BLaER1 (cell line): ENCODE measurements at regions not wholly inside any gene's neighbourhood (a gene's known extent, or its start where the extent isn't known, plus 50 kb on each side); places are given as distances from the start of the nearest gene placed in this dataset.

Experiments used
- H3K27ac ChIP-seq: shearing (Covaris generic); formaldehyde crosslinking; 2 replicates; pipeline ENCODE4 v1.8.1; 2022
- H3K27me3 ChIP-seq: shearing (Covaris generic); formaldehyde crosslinking; 2 replicates; pipeline ENCODE4 v1.8.1; 2022
- H3K36me3 ChIP-seq: shearing (Covaris generic); formaldehyde crosslinking; 2 replicates; pipeline ENCODE4 v1.8.1; 2022
- H3K4me1 ChIP-seq: shearing (Covaris generic); formaldehyde crosslinking; 2 replicates; pipeline ENCODE4 v1.8.1; 2022
- H3K4me2 ChIP-seq: shearing (Covaris generic); formaldehyde crosslinking; 2 replicates; pipeline ENCODE4 v1.8.1; 2022
- H3K4me3 ChIP-seq: shearing (Covaris generic); formaldehyde crosslinking; 2 replicates; pipeline ENCODE4 v1.8.1; 2022
- H3K9ac ChIP-seq: shearing (Covaris generic); formaldehyde crosslinking; 2 replicates; pipeline ENCODE4 v1.8.1; 2022
- H3K9me3 ChIP-seq: shearing (Covaris generic); formaldehyde crosslinking; 2 replicates; pipeline ENCODE4 v1.8.1; 2022
- H4K20me1 ChIP-seq: shearing (Covaris generic); formaldehyde crosslinking; 2 replicates; pipeline ENCODE4 v1.8.1; 2022
- Cebpa-rat ChIP-seq: shearing (Covaris generic); IDR thresholded peaks from 2 replicates; pipeline ENCODE4 v1.8.1; 2022

DNA sequence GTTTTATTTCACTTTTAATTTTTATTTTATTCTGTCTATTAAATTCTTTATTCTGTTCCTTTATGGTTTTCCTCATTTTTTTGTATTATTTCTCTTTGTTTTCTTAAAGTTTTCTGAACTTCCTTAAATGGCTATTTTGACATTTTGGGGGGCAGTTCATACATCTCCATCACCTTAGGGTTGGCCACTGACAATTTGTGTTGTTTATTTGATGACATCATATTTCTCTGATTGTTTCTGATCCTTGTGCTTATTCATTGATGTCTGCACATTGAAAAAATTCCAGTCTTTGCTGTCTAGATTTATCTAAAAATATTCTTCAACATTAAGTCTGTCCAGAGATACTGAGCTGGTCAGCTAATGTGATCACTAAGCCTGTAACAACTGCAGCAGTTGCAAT, 379.5 kb upstream of the EYS start:
- no peak for TF ChIP-seq Cebpa-rat
- H3K4me3 ChIP-seq = no peak overlapping the region
- no peak overlapping the region for H3K27ac ChIP-seq
- H3K4me2 ChIP-seq = no peak overlapping the region
- H4K20me1 ChIP-seq = no peaks in the 10 kb centered on the region
- no peaks in the 10 kb centered on the region for H3K27me3 ChIP-seq
- H3K36me3 ChIP-seq = no peaks in the 10 kb centered on the region
- no peaks in the 10 kb centered on the region for H3K4me1 ChIP-seq
- H3K9me3 ChIP-seq = peaks cover 27% of the 10 kb centered on the region
- H3K9ac ChIP-seq = no peak overlapping the region

- no peaks in the 10 kb centered on the region for H3K4me1 ChIP-seq
- no peak overlapping the region for H3K4me2 ChIP-seq
- no peak overlapping the region for H3K27ac ChIP-seq
- H3K27me3 ChIP-seq = no peaks in the 10 kb centered on the region
- H3K9me3 ChIP-seq = peaks cover 27% of the 10 kb centered on the region
- H3K9ac ChIP-seq = no peak overlapping the region
- no peak overlapping the region for H3K4me3 ChIP-seq
- H4K20me1 ChIP-seq = no peaks in the 10 kb centered on the region
- H3K36me3 ChIP-seq = no peaks in the 10 kb centered on the region
- peak; percentile 30; the same call in 1 of the 2 replicates for TF ChIP-seq Cebpa-rat
These were observed 375.9 kb upstream of the EYS start for GRCh38 chr6:66082914-66083313.

DNA sequence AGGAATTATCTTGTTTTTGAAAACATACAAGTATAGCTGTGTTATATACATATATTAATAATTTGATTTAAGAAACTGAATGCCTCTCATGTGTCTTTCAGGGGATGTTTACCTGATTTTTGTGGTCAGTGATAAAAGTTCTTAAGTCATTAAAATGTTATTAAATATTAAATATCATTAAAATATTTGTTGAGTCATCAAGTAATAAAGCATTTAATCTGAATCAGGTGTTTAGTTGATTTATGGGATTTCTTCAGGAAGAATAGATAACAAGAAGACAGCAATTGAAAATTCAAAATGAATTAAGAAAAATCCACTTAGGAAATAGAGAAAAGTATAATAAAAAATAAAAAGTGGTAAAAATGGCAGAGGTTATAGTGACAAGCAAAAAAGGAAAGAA, 361.9 kb upstream of the EYS start:
- no peak overlapping the region for H3K27ac ChIP-seq
- no peaks in the 10 kb centered on the region for H3K9me3 ChIP-seq
- H3K36me3 ChIP-seq = no peaks in the 10 kb centered on the region
- no peak overlapping the region for H3K9ac ChIP-seq
- H3K4me2 ChIP-seq = no peak overlapping the region
- H3K4me3 ChIP-seq = no peak overlapping the region
- no peaks in the 10 kb centered on the region for H3K4me1 ChIP-seq
- no peaks in the 10 kb centered on the region for H3K27me3 ChIP-seq
- H4K20me1 ChIP-seq = no peaks in the 10 kb centered on the region
- TF ChIP-seq Cebpa-rat = no peak

- H3K27me3 ChIP-seq = no peaks in the 10 kb centered on the region
- no peaks in the 10 kb centered on the region for H3K9me3 ChIP-seq
- H3K9ac ChIP-seq = no peak overlapping the region
- H3K27ac ChIP-seq = no peak overlapping the region
- no peak for TF ChIP-seq Cebpa-rat
- H4K20me1 ChIP-seq = no peaks in the 10 kb centered on the region
- H3K36me3 ChIP-seq = no peaks in the 10 kb centered on the region
- no peak overlapping the region for H3K4me3 ChIP-seq
- no peak overlapping the region for H3K4me2 ChIP-seq
- no peaks in the 10 kb centered on the region for H3K4me1 ChIP-seq
These were observed 361.0 kb upstream of the EYS start for GRCh38 chr6:66068033-66068432.

DNA sequence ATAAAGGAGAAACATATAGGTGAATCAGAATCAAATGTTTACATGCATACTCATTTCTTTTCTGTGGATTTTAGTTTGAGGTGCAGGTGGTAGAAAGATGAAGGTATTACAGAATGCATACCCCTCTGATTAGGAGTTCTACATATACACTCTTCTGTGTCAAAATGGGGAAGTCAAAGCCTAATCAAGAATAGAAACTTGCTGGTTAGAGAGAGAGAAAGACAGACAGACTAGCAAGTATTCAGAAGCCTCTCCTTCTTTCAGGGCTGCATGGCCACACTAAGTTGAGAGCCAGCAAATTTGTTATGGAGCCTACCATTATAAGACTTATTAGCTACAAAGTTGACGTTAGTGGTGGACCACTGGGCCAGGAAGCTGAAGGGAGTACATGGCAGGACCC, 358.3 kb upstream of the EYS start:
- TF ChIP-seq Cebpa-rat = no peak
- Histone ChIP-seq H3K27ac (no peak overlapping the region), H3K36me3 (no peaks in the 10 kb centered on the region), H3K9ac (no peak overlapping the region), H3K4me2 (no peak overlapping the region), H3K4me1 (no peaks in the 10 kb centered on the region), H4K20me1 (no peaks in the 10 kb centered on the region), H3K27me3 (no peaks in the 10 kb centered on the region), H3K4me3 (no peak overlapping the region), H3K9me3 (no peaks in the 10 kb centered on the region)

GRCh38 chr6:66057034-66057433, 350.0 kb upstream of the EYS start:
- Histone ChIP-seq H3K9me3 (no peaks in the 10 kb centered on the region), H3K27ac (no peak overlapping the region), H3K4me3 (no peak overlapping the region), H4K20me1 (no peaks in the 10 kb centered on the region), H3K9ac (no peak overlapping the region), H3K4me1 (no peaks in the 10 kb centered on the region), H3K36me3 (no peaks in the 10 kb centered on the region), H3K27me3 (no peaks in the 10 kb centered on the region), H3K4me2 (no peak overlapping the region)
- TF ChIP-seq Cebpa-rat = no peak

GRCh38 chr6:66054967-66055366, 347.9 kb upstream of the EYS start:
- Histone ChIP-seq H3K27me3 (no peaks in the 10 kb centered on the region), H4K20me1 (no peaks in the 10 kb centered on the region), H3K4me1 (no peaks in the 10 kb centered on the region), H3K9ac (no peak overlapping the region), H3K4me3 (no peak overlapping the region), H3K9me3 (no peaks in the 10 kb centered on the region), H3K27ac (no peak overlapping the region), H3K4me2 (no peak overlapping the region), H3K36me3 (no peaks in the 10 kb centered on the region)
- no peak for TF ChIP-seq Cebpa-rat

DNA sequence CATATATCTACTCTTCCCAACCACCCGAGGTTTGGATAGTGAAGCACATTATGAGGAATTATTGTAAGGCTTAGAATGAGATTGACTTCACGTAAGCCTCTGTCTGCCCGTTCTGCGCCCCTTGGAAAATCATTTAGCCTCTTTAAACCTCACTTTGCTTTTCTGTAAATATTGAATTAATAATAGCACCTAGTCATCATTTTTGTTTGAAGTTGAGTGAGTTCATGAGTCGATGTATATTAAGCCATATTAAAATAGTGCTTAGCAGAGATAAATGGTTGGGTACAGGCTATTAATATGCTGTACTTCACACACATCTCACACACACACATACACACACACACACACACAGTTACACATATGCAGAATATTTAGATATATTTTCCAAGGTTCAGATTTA, 344.8 kb upstream of the EYS start:
- H3K27me3 ChIP-seq = no peaks in the 10 kb centered on the region

DNA sequence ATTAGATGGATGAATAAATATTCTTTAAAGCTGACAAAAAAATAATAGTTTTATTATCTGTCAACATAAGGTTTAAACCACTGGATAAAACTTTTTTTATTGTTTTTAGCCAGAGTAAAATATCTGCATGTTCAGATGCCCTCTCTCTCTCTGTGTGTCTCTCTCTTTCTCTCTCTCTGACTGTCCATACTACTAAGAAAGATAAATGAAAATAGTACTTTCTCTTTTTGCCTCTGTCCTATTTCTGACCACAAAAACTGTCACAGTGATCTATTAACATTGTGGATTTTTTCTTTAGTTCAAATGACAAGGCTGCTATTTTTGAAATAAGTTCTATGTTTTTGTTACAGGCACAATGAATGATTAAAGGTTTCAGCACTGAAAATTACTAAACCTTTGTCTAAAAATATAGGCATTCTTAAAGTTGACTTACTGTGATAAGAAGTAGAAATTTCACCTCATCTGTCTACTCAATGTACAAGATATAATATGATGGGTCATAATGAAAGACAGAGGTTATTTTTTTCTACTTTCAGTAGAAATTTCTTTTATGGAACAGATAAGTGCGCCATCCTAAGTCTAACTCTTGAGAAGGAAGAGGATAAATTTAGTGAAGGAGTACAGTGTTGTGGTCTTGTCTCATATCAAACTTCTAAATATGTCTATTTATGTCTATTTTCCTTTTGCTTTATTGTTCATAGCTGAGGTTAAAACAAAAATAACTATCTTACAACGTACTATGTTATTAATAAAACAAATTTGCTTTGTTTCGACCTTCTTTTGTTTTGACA, 341.9 kb upstream of the EYS start:
- no peak overlapping the region for H3K4me3 ChIP-seq
- H3K4me2 ChIP-seq = peak overlapping the region; percentile 13
- H4K20me1 ChIP-seq = no peaks in the 10 kb centered on the region
- no peak overlapping the region for H3K27ac ChIP-seq
- no peak overlapping the region for H3K9ac ChIP-seq
- no peaks in the 10 kb centered on the region for H3K27me3 ChIP-seq
- TF ChIP-seq Cebpa-rat = no peak
- H3K9me3 ChIP-seq = no peaks in the 10 kb centered on the region
- H3K4me1 ChIP-seq = no peaks in the 10 kb centered on the region
- no peaks in the 10 kb centered on the region for H3K36me3 ChIP-seq

More for the DNA sequence above, 344.8 kb upstream of the EYS start:
- no peaks in the 10 kb centered on the region for H3K9me3 ChIP-seq
- H3K36me3 ChIP-seq = no peaks in the 10 kb centered on the region
- no peaks in the 10 kb centered on the region for H3K4me1 ChIP-seq
- no peak overlapping the region for H3K9ac ChIP-seq
- H4K20me1 ChIP-seq = no peaks in the 10 kb centered on the region
- no peak overlapping the region for H3K4me2 ChIP-seq
- H3K4me3 ChIP-seq = no peak overlapping the region
- no peak for TF ChIP-seq Cebpa-rat
- H3K27ac ChIP-seq = no peak overlapping the region

DNA sequence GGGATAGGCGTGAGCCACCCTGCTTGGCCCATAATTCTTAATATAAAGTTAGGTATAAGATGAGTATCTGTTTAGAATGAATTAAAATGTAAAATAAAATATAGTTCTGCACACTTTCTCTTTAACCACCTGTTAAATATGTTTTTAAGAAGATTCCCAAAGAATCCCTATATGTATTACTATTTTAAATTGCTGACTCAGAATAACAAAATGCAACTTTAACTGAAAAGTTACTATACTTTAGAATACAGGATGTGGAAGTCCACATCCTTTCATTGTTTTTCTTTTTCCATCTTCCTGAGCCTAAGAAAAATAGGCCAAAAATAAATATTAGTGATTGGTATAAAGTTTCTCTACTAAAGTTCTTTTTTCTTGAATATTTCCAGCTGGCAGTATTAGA, 325.6 kb upstream of the EYS start:
- H4K20me1 ChIP-seq = no peaks in the 10 kb centered on the region
- no peaks in the 10 kb centered on the region for H3K4me1 ChIP-seq
- no peak for TF ChIP-seq Cebpa-rat
- H3K9me3 ChIP-seq = no peaks in the 10 kb centered on the region
- no peaks in the 10 kb centered on the region for H3K36me3 ChIP-seq
- H3K4me2 ChIP-seq = no peak overlapping the region
- no peak overlapping the region for H3K9ac ChIP-seq
- no peaks in the 10 kb centered on the region for H3K27me3 ChIP-seq
- H3K27ac ChIP-seq = no peak overlapping the region
- no peak overlapping the region for H3K4me3 ChIP-seq

DNA sequence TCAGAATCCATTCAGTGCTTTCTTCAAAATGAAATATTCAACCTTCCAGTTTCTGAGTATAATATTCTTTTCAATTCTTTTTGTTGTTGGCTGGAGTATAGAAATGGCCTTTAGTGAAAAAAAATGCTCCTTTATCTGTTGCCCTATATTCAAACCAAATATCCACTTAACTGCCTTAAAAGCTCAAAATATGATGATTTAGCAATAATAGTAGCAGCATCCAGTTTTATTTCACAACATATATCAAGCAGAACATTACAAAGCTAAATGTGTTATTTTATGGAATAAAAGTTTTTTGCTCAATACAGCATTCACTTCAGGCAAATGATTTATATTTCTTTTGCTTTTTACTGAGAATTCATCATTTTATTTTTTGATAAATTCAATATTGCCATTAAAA, 322.4 kb upstream of the EYS start:
- Histone ChIP-seq H4K20me1 (no peaks in the 10 kb centered on the region), H3K36me3 (no peaks in the 10 kb centered on the region), H3K27me3 (no peaks in the 10 kb centered on the region), H3K9me3 (no peaks in the 10 kb centered on the region), H3K4me1 (no peaks in the 10 kb centered on the region), H3K27ac (no peak overlapping the region), H3K4me3 (no peak overlapping the region), H3K4me2 (no peak overlapping the region), H3K9ac (no peak overlapping the region)
- no peak for TF ChIP-seq Cebpa-rat
